Stimulated activated CD8-positive, alpha-beta memory T cell treated with anti-CD3 and anti-CD28 coated beads, Interleukin-4, amount 100 ng/mL, for 48 hours (primary cell): ENCODE measurements at regions not wholly inside any gene's neighbourhood (a gene's known extent, or its start where the extent isn't known, plus 50 kb on each side); places are given as distances from the start of the nearest gene placed in this dataset.

Source experiments
- DNase-seq: peaks from one replicate; pipeline ENCODE4 v3.0.0-alpha.2; 2020

- no peak for DNase-seq
Measured at GRCh38 chr2:18171191-18172139, 293.0 kb downstream of the KCNS3 start.

- no peak for DNase-seq
Measured at GRCh38 chr2:18170642-18171041, 292.2 kb downstream of the KCNS3 start.

GRCh38 chr2:18169893-18170175 lies 291.4 kb downstream of the KCNS3 start:
- DNase-seq, result no peak

GRCh38 chr2:18169121-18169892 lies 290.8 kb downstream of the KCNS3 start:
- no peak for DNase-seq

GRCh38 chr2:18167871-18168270 lies 289.4 kb downstream of the KCNS3 start:
- DNase-seq, result no peak

GRCh38 chr2:18161681-18162080 lies 283.2 kb downstream of the KCNS3 start:
- no peak for DNase-seq

- DNase-seq, result no peak
Measured at GRCh38 chr2:18159896-18160295, 281.4 kb downstream of the KCNS3 start.

GRCh38 chr2:18156421-18156820 lies 278.0 kb downstream of the KCNS3 start:
- no peak for DNase-seq

GRCh38 chr2:18156002-18156401 lies 277.5 kb downstream of the KCNS3 start:
- DNase-seq, result no peak

- no peak for DNase-seq
Measured at GRCh38 chr2:18154812-18155211, 276.3 kb downstream of the KCNS3 start.

GRCh38 chr2:18154259-18154658 lies 275.8 kb downstream of the KCNS3 start:
- no peak for DNase-seq

GRCh38 chr2:18153741-18154140 lies 275.3 kb downstream of the KCNS3 start:
- DNase-seq, result no peak

- no peak for DNase-seq
Measured at GRCh38 chr2:18151237-18151636, 272.8 kb downstream of the KCNS3 start.

- DNase-seq, result no peak
Measured at GRCh38 chr2:18149660-18150246, 271.3 kb downstream of the KCNS3 start.

GRCh38 chr2:18136881-18137475 lies 258.5 kb downstream of the KCNS3 start:
- DNase-seq, result no peak

- DNase-seq, result no peak
Measured at GRCh38 chr2:18133310-18133709, 254.8 kb downstream of the KCNS3 start.

- no peak for DNase-seq
Measured at GRCh38 chr2:18132697-18133096, 254.2 kb downstream of the KCNS3 start.

- no peak for DNase-seq
Measured at GRCh38 chr2:18131761-18132160, 253.3 kb downstream of the KCNS3 start.

GRCh38 chr2:18129348-18129747 lies 250.9 kb downstream of the KCNS3 start:
- DNase-seq, result no peak

GRCh38 chr2:18125303-18125702 lies 246.8 kb downstream of the KCNS3 start:
- DNase-seq, result no peak

GRCh38 chr2:18124116-18124835 lies 245.8 kb downstream of the KCNS3 start:
- no peak for DNase-seq

GRCh38 chr2:18123577-18123976 lies 245.1 kb downstream of the KCNS3 start:
- no peak for DNase-seq

GRCh38 chr2:18123211-18123570 lies 244.7 kb downstream of the KCNS3 start:
- DNase-seq, result no peak
